GM11168 (cell line): ENCODE measurements at regions not wholly inside any gene's neighbourhood (a gene's known extent, or its start where the extent isn't known, plus 50 kb on each side); places are given as distances from the start of the nearest gene placed in this dataset.

ENCODE experiments used
- in situ Hi-C: fragments of 300-500 bp; cut with MboI; formaldehyde crosslinking; loops from one replicate; pipeline ENCODE4 v1.12.0; 2022; ENCODE audit warnings: low sequenced_read_pairs; ENCODE audit not compliant: unreplicated experiment

- in situ Hi-C loops = no loop called here
Observed at GRCh38 chr5:144101616-144102015, 68.8 kb downstream of the YIPF5 start.

GRCh38 chr5:144102361-144102760, 68.1 kb downstream of the YIPF5 start:
- in situ Hi-C loops = no loop called here

GRCh38 chr5:144102979-144103378, 67.5 kb downstream of the YIPF5 start:
- in situ Hi-C loops = no loop called here

- in situ Hi-C loops = no loop called here
Observed at GRCh38 chr5:144103611-144104485, 66.6 kb downstream of the YIPF5 start.

GRCh38 chr5:144105371-144105770, 65.1 kb downstream of the YIPF5 start:
- in situ Hi-C loops = no loop called here

GRCh38 chr5:144108131-144108530, 62.3 kb downstream of the YIPF5 start:
- in situ Hi-C loops = no loop called here
